ENCODE measurements at regions not wholly inside any gene's neighbourhood (a gene's known extent, or its start where the extent isn't known, plus 50 kb on each side); places are given as distances from the start of the nearest gene placed in this dataset.

DNA sequence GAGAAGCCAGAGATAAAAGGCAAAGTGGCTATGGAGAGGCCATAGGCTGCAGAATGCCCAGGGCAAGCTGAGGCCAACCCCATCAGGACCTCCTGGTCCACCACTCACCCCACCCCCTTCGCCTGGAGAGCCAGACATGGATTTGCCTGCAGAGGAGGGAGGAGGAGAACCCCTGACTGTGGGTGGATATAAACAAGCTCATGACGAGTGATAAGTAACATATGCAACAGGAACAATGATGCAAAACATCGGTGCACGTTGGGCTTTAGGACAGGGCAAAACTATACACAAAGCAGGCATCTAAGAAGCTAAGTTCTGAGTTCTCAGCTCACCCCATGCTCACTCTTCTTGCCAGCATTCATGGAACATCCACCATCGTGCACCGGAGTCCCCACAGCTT, 150.3 kb downstream of the ETS2 start:
- DNase-seq (ENCODE audit: low spot score in 2 of 2) = no peak
- peaks cover 0 to 7% (median 4%) of the 10 kb centered on the region in 4 donors for H3K4me1 ChIP-seq
- 84 to 89% methylated on average over 6 of the region's 6 CpGs for WGBS, 2 donors
- H3K36me3 ChIP-seq = no peaks in the 10 kb centered on the region
- H3K9me3 ChIP-seq = no peaks in the 10 kb centered on the region
- H3K4me3 ChIP-seq = no peak overlapping the region
- H3K27me3 ChIP-seq = no peaks in the 10 kb centered on the region
- no peak overlapping the region for H3K27ac ChIP-seq
- no peak for TF ChIP-seq POLR2A (IDR thresholded peaks at IDR 0.05)
- no peak for TF ChIP-seq EP300 (IDR thresholded peaks at IDR 0.05)
- TF ChIP-seq, protein P1, sequence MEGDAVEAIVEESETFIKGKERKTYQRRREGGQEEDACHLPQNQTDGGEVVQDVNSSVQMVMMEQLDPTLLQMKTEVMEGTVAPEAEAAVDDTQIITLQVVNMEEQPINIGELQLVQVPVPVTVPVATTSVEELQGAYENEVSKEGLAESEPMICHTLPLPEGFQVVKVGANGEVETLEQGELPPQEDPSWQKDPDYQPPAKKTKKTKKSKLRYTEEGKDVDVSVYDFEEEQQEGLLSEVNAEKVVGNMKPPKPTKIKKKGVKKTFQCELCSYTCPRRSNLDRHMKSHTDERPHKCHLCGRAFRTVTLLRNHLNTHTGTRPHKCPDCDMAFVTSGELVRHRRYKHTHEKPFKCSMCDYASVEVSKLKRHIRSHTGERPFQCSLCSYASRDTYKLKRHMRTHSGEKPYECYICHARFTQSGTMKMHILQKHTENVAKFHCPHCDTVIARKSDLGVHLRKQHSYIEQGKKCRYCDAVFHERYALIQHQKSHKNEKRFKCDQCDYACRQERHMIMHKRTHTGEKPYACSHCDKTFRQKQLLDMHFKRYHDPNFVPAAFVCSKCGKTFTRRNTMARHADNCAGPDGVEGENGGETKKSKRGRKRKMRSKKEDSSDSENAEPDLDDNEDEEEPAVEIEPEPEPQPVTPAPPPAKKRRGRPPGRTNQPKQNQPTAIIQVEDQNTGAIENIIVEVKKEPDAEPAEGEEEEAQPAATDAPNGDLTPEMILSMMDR (IDR thresholded peaks at IDR 0.05) = no peak

DNA sequence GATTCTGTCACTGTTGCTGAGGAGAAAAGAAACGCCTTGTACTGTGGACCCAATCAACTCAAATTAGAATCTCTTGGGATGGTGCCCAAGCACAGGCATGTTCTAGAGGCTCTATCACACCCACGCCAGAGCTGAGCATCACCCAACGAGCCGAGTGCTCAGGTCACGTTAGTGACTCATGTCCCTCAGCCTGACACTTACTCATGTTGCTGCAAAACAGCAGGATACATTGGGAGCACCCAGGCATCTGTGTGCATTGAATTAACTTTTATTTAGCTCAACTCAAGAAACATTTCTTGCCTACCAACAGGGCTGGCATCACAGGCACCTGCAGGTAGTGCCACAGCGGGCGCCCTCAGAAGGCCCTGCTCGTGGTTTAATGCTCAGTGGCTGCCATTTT, 149.8 kb downstream of the ETS2 start:
- Histone ChIP-seq H3K4me1 (peaks cover 0 to 7% (median 4%) of the 10 kb centered on the region in 4 donors), H3K9me3 (no peaks in the 10 kb centered on the region), H3K36me3 (no peaks in the 10 kb centered on the region), H3K27me3 (no peaks in the 10 kb centered on the region), H3K27ac (no peak overlapping the region), H3K4me3 (no peak overlapping the region)
- no peak for DNase-seq (ENCODE audit: low spot score in 2 of 2)
- TF ChIP-seq EP300 (IDR thresholded peaks at IDR 0.05) (no peak), POLR2A (IDR thresholded peaks at IDR 0.05) (no peak)
- TF ChIP-seq, protein P1 (IDR thresholded peaks at IDR 0.05) = no peak
- 78 to 85% methylated on average over 8 of the region's 8 CpGs for WGBS, 2 donors

DNA sequence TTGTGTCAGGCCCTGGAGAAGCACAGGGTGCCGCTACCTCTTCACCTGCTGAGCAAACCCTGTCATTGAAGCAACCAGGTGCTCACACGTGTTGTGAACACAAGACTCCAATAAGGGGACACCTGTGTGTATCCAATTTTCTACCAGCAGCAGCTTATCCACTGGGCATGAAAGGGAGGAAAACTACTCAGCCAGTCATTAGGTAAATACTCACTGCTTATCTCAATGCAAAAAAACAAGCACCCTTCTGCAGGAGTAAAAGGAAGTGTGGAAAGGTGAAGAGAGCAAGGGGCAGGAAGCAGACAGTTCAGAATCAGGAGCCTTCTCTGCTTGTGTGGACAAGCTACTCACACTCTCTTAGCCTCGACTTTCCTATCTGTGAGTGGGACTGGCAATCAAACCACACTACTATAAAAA, 148.9 kb downstream of the ETS2 start:
- DNase-seq (ENCODE audit: low spot score in 2 of 2) = no peak
- Histone ChIP-seq H3K36me3 (no peaks in the 10 kb centered on the region), H3K4me3 (no peak overlapping the region), H3K27ac (no peak overlapping the region), H3K27me3 (no peaks in the 10 kb centered on the region), H3K4me1 (peaks cover 0 to 7% (median 2%) of the 10 kb centered on the region in 4 donors), H3K9me3 (peaks cover 0 to 3% (median 0%) of the 10 kb centered on the region in 4 donors)
- no peak for TF ChIP-seq POLR2A (IDR thresholded peaks at IDR 0.05)
- no peak for TF ChIP-seq EP300 (IDR thresholded peaks at IDR 0.05)
- TF ChIP-seq, protein P1 (IDR thresholded peaks at IDR 0.05) = no peak
- WGBS, 2 donors = 84 to 88% methylated on average over 3 of the region's 3 CpGs

DNA sequence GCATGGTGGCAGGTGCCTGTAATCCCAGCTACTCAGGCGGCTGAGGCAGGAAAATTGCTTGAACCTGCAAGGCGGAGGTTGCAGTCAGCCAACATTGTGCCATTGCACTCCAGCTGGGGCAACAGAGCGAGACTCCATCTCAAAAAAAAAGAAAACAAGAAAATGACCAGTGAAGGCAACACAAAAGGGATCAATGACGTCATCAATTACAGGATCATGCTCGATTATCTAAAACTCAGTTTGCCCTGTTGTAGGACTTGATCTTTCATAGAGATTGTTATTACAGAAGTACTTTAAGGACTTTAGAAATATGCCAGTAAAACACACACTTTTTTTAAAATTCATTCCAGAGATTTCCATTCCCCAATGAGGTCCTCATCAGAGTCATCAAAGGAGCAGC, 147.8 kb downstream of the ETS2 start:
- 93 to 94% methylated on average over 5 of the region's 5 CpGs for WGBS, 2 donors

DNA sequence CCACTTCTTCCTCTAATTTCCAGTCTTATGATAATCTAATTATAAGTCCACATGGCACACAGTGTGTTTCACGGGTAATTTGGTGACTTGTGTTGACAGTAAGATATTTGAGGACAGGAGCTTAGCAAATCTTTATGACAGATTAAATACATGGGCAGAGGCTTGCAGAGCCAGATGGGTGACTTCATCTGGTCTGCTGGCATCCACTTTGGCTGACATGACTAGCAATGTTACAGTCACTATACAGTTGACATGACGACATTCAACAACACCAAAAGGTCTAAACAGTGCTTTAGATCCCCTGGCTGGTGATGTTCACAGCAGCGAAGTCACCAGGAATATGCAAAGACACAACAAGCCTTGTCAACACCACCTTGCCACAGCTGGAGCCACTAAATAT, 147.2 kb downstream of the ETS2 start:
- H3K9me3 ChIP-seq = peaks cover 0 to 3% (median 0%) of the 10 kb centered on the region in 4 donors
- no peak overlapping the region for H3K4me3 ChIP-seq
- no peak overlapping the region for H3K27ac ChIP-seq
- H3K4me1 ChIP-seq = no peaks in the 10 kb centered on the region
- no peaks in the 10 kb centered on the region for H3K36me3 ChIP-seq
- no peak for DNase-seq (ENCODE audit: low spot score in 2 of 2)
- no peak for TF ChIP-seq POLR2A (IDR thresholded peaks at IDR 0.05)
- no peak for TF ChIP-seq EP300 (IDR thresholded peaks at IDR 0.05)
- TF ChIP-seq, protein P1 (IDR thresholded peaks at IDR 0.05) = no peak
- no peaks in the 10 kb centered on the region for H3K27me3 ChIP-seq
- 75 to 94% methylated on average over 3 of the region's 3 CpGs for WGBS, 2 donors

More for the DNA sequence above, 147.8 kb downstream of the ETS2 start:
- H3K27ac ChIP-seq = no peak overlapping the region
- no peaks in the 10 kb centered on the region for H3K36me3 ChIP-seq
- H3K27me3 ChIP-seq = no peaks in the 10 kb centered on the region
- DNase-seq (ENCODE audit: low spot score in 2 of 2) = no peak
- no peak overlapping the region for H3K4me3 ChIP-seq
- TF ChIP-seq POLR2A (IDR thresholded peaks at IDR 0.05) (no peak), EP300 (IDR thresholded peaks at IDR 0.05) (no peak)
- TF ChIP-seq, protein P1 (IDR thresholded peaks at IDR 0.05) = no peak
- H3K4me1 ChIP-seq = peaks cover 0 to 4% (median 0%) of the 10 kb centered on the region in 4 donors
- H3K9me3 ChIP-seq = peaks cover 0 to 3% (median 0%) of the 10 kb centered on the region in 4 donors
